Astrocyte (in vitro differentiated cells and primary cell): ENCODE measurements at regions not wholly inside any gene's neighbourhood (a gene's known extent, or its start where the extent isn't known, plus 50 kb on each side); places are given as distances from the start of the nearest gene placed in this dataset.
"Not testable (repeated sequence)": the region's sequence is repeated elsewhere in the genome, so short reads cannot be mapped to it uniquely, and the experiment has no call there.

Experiments used
- DNase-seq: peaks from one replicate; pipeline ENCODE4 v3.0.0-alpha.2; 2010; ENCODE audit warnings: low read depth
- FAIRE-seq: peaks from 2 replicates; lab custom pipeline; 2011; peaks lifted over from hg19 to GRCh38; lab: Jason Lieb, UNC
- H2AFZ ChIP-seq: 2 replicates; pipeline ENCODE4 v1.6.0; 2012; ENCODE audit warnings: low read depth, low read length, inconsistent platforms
- H3K27ac ChIP-seq: 2 replicates; pipeline ENCODE4 v1.5.1; 2011; ENCODE audit warnings: low read depth, low read length, inconsistent platforms
- H3K27me3 ChIP-seq: 2 replicates; pipeline ENCODE4 v1.6.0; 2011; ENCODE audit warnings: low read length, inconsistent platforms; ENCODE audit not compliant: insufficient read depth
- H3K36me3 ChIP-seq: 2 replicates; pipeline ENCODE4 v1.5.1; 2011; ENCODE audit warnings: low read length, inconsistent platforms; ENCODE audit not compliant: insufficient read depth
- H3K4me1 ChIP-seq: 2 replicates; pipeline ENCODE4 v1.5.1; 2011; ENCODE audit warnings: low read length, inconsistent platforms; ENCODE audit not compliant: insufficient read depth
- H3K4me2 ChIP-seq: 2 replicates; pipeline ENCODE4 v1.6.0; 2012; ENCODE audit warnings: low read length, inconsistent platforms
- H3K4me3 ChIP-seq: 2 replicates; pipeline ENCODE4 v1.5.1; 2011; ENCODE audit warnings: low read depth, mild to moderate bottlenecking, low read length, inconsistent platforms; ENCODE audit not compliant: insufficient read depth
- H3K79me2 ChIP-seq: 2 replicates; pipeline ENCODE4 v1.6.0; 2012; ENCODE audit warnings: mild to moderate bottlenecking, low read length, inconsistent platforms; ENCODE audit not compliant: insufficient read depth
- H3K9ac ChIP-seq: 2 replicates; pipeline ENCODE4 v1.6.0; 2012; ENCODE audit warnings: mild to moderate bottlenecking, low read length, inconsistent platforms
- H3K9me3 ChIP-seq: 2 replicates; pipeline ENCODE4 v1.5.1; 2012; ENCODE audit warnings: low read depth, mild to moderate bottlenecking, low read length, inconsistent platforms; ENCODE audit not compliant: insufficient read depth
- H4K20me1 ChIP-seq: 2 replicates; pipeline ENCODE4 v1.6.0; 2012; ENCODE audit warnings: low read length, inconsistent platforms; ENCODE audit not compliant: insufficient read depth
- H3K27ac Mint-ChIP-seq: one replicate; pipeline ENCODE4 v1.8.0; 2021; ENCODE audit warnings: mild to moderate bottlenecking, mixed read lengths; ENCODE audit not compliant: unreplicated experiment
- H3K27me3 Mint-ChIP-seq: one replicate; pipeline ENCODE4 v1.8.0; 2021; ENCODE audit warnings: low read depth, mixed read lengths; ENCODE audit not compliant: unreplicated experiment
- H3K36me3 Mint-ChIP-seq: one replicate; pipeline ENCODE4 v1.8.0; 2021; ENCODE audit warnings: low read depth, mixed read lengths; ENCODE audit not compliant: unreplicated experiment
- H3K4me1 Mint-ChIP-seq: one replicate; pipeline ENCODE4 v1.8.0; 2021; ENCODE audit warnings: low read depth, mixed read lengths; ENCODE audit not compliant: unreplicated experiment
- H3K4me3 Mint-ChIP-seq: one replicate; pipeline ENCODE4 v1.8.0; 2021; ENCODE audit warnings: mild to moderate bottlenecking, moderate library complexity, mixed read lengths; ENCODE audit not compliant: unreplicated experiment
- H3K9me3 Mint-ChIP-seq: one replicate; pipeline ENCODE4 v1.8.0; 2021; ENCODE audit warnings: mild to moderate bottlenecking, mixed read lengths; ENCODE audit not compliant: unreplicated experiment
- EZH2 ChIP-seq: IDR thresholded peaks from 2 replicates; pipeline ENCODE4 v1.6.1; 2012; ENCODE audit warnings: mild to moderate bottlenecking, low read length, inconsistent platforms; ENCODE audit not compliant: insufficient read depth
- TF ChIP-seq, protein P1 (sequence below): IDR thresholded peaks from 2 replicates; pipeline ENCODE4 v1.5.1; 2011; ENCODE audit warnings: low read depth, mild to moderate bottlenecking, inconsistent platforms, low read length, moderate library complexity; ENCODE audit not compliant: insufficient read depth

DNA sequence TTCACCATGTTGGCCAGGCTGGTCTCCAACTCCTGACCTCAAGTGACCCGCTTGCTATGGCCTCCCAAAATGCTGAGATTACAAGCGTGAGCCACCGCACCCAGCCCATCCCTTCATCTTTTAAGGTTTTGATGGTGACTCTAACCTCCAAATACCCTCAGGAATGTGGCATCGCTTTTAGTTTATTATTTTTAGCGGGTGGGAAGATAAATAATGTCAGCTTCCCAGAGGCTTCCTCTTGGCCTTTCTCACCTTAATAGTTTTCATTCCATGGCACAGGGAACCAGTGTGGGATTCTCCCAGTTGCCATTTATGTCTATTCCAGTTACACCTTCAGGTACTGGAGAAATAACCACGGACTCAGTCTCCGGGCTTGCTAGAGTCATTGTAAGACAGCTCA lies 92.1 kb upstream of the LRRN2 start:
- Histone ChIP-seq H3K9me3 (no peaks in the 10 kb centered on the region), H3K4me2 (no peak overlapping the region), H3K36me3 (no peaks in the 10 kb centered on the region), H3K4me3 (no peak overlapping the region), H2AFZ (no peak overlapping the region), H3K79me2 (no peaks in the 10 kb centered on the region), H3K9ac (no peak overlapping the region), H4K20me1 (no peaks in the 10 kb centered on the region), H3K4me1 (no peaks in the 10 kb centered on the region), H3K27me3 (peaks cover 24% of the 10 kb centered on the region), H3K27ac (no peak overlapping the region)
- Mint-ChIP-seq H3K4me3 (no peak overlapping the region), H3K27ac (no peak overlapping the region), H3K9me3 (no peaks in the 10 kb centered on the region), H3K27me3 (peaks cover 29% of the 10 kb centered on the region), H3K36me3 (no peaks in the 10 kb centered on the region), H3K4me1 (no peaks in the 10 kb centered on the region)
- no peak for DNase-seq
- FAIRE-seq: no peak
- TF ChIP-seq, protein P1, sequence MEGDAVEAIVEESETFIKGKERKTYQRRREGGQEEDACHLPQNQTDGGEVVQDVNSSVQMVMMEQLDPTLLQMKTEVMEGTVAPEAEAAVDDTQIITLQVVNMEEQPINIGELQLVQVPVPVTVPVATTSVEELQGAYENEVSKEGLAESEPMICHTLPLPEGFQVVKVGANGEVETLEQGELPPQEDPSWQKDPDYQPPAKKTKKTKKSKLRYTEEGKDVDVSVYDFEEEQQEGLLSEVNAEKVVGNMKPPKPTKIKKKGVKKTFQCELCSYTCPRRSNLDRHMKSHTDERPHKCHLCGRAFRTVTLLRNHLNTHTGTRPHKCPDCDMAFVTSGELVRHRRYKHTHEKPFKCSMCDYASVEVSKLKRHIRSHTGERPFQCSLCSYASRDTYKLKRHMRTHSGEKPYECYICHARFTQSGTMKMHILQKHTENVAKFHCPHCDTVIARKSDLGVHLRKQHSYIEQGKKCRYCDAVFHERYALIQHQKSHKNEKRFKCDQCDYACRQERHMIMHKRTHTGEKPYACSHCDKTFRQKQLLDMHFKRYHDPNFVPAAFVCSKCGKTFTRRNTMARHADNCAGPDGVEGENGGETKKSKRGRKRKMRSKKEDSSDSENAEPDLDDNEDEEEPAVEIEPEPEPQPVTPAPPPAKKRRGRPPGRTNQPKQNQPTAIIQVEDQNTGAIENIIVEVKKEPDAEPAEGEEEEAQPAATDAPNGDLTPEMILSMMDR: no peak
- TF ChIP-seq EZH2: no peak

DNA sequence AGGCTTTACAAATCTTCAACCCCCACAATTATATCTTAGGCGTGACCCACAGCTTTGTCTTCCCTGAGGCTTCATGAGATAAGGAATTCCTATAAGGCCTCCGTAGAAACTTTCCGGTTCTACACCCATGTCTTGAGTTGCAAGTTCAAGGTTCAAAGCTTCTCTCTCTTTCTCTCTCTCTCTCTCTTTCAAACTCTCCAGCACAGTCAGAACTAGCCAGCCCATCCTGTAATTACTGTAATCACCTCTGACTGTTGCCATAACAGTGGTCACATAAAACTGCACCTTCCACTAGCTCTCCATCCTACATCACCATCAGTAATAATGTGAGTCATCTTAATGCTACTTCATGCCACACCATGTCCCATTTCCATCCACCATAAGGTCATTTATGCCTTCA lies 90.0 kb upstream of the NFASC start:
- TF ChIP-seq, protein P1: no peak
- TF ChIP-seq EZH2: no peak
- Histone ChIP-seq H3K9me3 (no peaks in the 10 kb centered on the region), H3K9ac (no peak overlapping the region), H3K4me3 (no peak overlapping the region), H3K4me2 (no peak overlapping the region), H2AFZ (no peak overlapping the region), H3K4me1 (no peaks in the 10 kb centered on the region), H3K36me3 (no peaks in the 10 kb centered on the region), H3K27me3 (peaks cover 6% of the 10 kb centered on the region), H3K27ac (no peak overlapping the region), H3K79me2 (no peaks in the 10 kb centered on the region), H4K20me1 (no peaks in the 10 kb centered on the region)
- H3K4me1 Mint-ChIP-seq: no peaks in the 10 kb centered on the region
- no peaks in the 10 kb centered on the region for H3K36me3 Mint-ChIP-seq
- FAIRE-seq: no peak
- H3K9me3 Mint-ChIP-seq: no peaks in the 10 kb centered on the region
- H3K4me3 Mint-ChIP-seq: no peak overlapping the region
- DNase-seq: no peak
- H3K27ac Mint-ChIP-seq: no peak overlapping the region
- peaks cover 15% of the 10 kb centered on the region for H3K27me3 Mint-ChIP-seq

DNA sequence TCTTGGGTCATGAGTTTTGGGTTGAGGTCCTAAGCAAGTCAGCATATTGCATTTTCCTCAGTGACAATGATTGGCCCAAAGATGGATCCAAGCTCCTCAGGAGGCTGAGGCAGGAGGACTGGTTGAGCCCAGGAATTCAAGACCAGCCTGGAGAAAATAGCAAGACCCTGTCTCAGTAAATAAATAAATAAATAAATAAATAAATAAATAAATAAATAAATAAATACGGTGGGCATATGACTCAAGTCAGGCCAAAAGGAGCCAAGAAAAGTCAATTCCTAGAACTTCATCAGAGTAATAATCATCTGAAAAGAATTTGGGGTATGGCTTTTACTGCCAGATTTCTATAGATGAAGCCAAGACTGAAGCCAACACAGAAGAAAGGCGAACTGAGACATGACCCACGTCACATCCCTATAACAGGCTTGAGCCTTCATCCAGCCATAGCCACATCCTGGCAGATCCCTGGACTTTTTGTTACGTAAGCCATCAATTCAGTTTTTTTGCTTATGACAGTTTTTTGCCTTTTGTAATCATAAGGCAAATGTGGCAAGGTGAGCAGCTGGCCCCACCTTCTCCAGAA lies 88.5 kb upstream of the NFASC start:
- Histone ChIP-seq H3K27me3 (peaks cover 7% of the 10 kb centered on the region), H3K27ac (no peak overlapping the region), H3K9ac (no peak overlapping the region), H3K9me3 (no peaks in the 10 kb centered on the region), H3K4me3 (no peak overlapping the region), H3K4me1 (no peaks in the 10 kb centered on the region), H3K79me2 (no peaks in the 10 kb centered on the region), H4K20me1 (no peaks in the 10 kb centered on the region), H3K4me2 (no peak overlapping the region), H3K36me3 (no peaks in the 10 kb centered on the region), H2AFZ (no peak overlapping the region)
- DNase-seq (peak; percentile 76), FAIRE-seq (no peak)
- no peak overlapping the region for H3K4me3 Mint-ChIP-seq
- H3K27me3 Mint-ChIP-seq: peaks cover 15% of the 10 kb centered on the region
- no peaks in the 10 kb centered on the region for H3K9me3 Mint-ChIP-seq
- no peak for TF ChIP-seq EZH2
- TF ChIP-seq, protein P1: no peak
- H3K36me3 Mint-ChIP-seq: no peaks in the 10 kb centered on the region
- no peaks in the 10 kb centered on the region for H3K4me1 Mint-ChIP-seq
- H3K27ac Mint-ChIP-seq: no peak overlapping the region

DNA sequence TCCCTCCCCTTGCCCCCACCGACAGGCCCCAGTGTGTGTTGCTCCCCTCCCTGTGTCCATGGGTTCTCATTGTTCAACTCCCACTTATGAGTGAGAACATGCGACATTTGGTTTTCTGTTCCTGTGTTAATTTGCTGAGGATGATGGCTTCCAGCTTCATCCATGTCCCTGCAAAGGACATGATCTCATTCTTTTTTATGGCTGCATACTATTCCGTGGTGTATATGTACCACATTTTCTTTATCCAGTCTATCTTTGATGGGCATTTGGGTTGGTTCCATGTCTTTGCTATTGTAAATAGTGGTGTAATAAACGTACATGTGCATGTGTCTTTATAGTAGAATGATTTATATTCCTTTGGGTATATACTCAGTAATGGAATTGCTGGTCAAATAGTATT lies 85.6 kb upstream of the NFASC start:
- not testable (repeated sequence) for FAIRE-seq, H3K36me3 ChIP-seq, DNase-seq, H4K20me1 ChIP-seq, H2AFZ ChIP-seq, H3K9me3 ChIP-seq, H3K27ac Mint-ChIP-seq, H3K4me3 Mint-ChIP-seq, H3K4me3 ChIP-seq, H3K4me1 Mint-ChIP-seq, H3K9me3 Mint-ChIP-seq, H3K36me3 Mint-ChIP-seq, H3K9ac ChIP-seq, H3K4me1 ChIP-seq, H3K27ac ChIP-seq, H3K79me2 ChIP-seq, H3K4me2 ChIP-seq
- H3K27me3 ChIP-seq: peaks cover 18% of the 10 kb centered on the region
- peaks cover 22% of the 10 kb centered on the region for H3K27me3 Mint-ChIP-seq
